Neural progenitor cell (in vitro differentiated cells): ENCODE measurements at regions not wholly inside any gene's neighbourhood (a gene's known extent, or its start where the extent isn't known, plus 50 kb on each side); places are given as distances from the start of the nearest gene placed in this dataset.

Experiments
- CTCF ChIP-seq: fragments of 200-600 bp; sonication (generic); IDR thresholded peaks from 2 replicates; pipeline ENCODE4 v1.5.1; 2017; ENCODE audit warnings: antibody characterized with exemption, mild to moderate bottlenecking
- EZH2 ChIP-seq: fragments of 200-600 bp; sonication (generic); IDR thresholded peaks from 2 replicates; pipeline ENCODE4 v1.6.1; 2017; ENCODE audit warnings: antibody characterized with exemption, mild to moderate bottlenecking, moderate library complexity
- EZH2phosphoT487 ChIP-seq: fragments of 200-600 bp; sonication (generic); IDR thresholded peaks from 2 replicates; pipeline ENCODE4 v1.6.1; 2017; ENCODE audit warnings: antibody characterized with exemption

- TF ChIP-seq CTCF (no peak), EZH2phosphoT487 (no peak), EZH2 (no peak)
Observed at GRCh38 chr2:19070886-19071285, 287.5 kb downstream of the OSR1 start.
